K562 (cell line): ENCODE measurements at regions not wholly inside any gene's neighbourhood (a gene's known extent, or its start where the extent isn't known, plus 50 kb on each side); places are given as distances from the start of the nearest gene placed in this dataset.

Experiments used
- C11orf30 ChIP-seq: fragments of 450-650 bp; IDR thresholded peaks from 2 replicates; pipeline ENCODE4 v1.6.1; 2016; ENCODE audit warnings: low read depth, mild to moderate bottlenecking
- GABPB2 ChIP-seq: fragments of 250-450 bp; sonication (Bioruptor Pico); conservative IDR thresholded peaks from 2 replicates; pipeline ENCODE4 v1.5.1; 2021; ENCODE audit warnings: mild to moderate bottlenecking
- HDAC8 ChIP-seq: fragments of 450-650 bp; IDR thresholded peaks from 2 replicates; pipeline ENCODE4 v1.6.1; 2016; ENCODE audit warnings: mild to moderate bottlenecking, missing genetic modification characterization, moderate library complexity, missing compliant biosample characterization
- JUND ChIP-seq, 2 experiments: IDR thresholded peaks; 2 replicates in 1 of 2; 3 replicates in 1 of 2; pipeline ENCODE4 v1.6.1; 2011; ENCODE audit warnings: borderline replicate concordance in 2 of 2, low read depth in 2 of 2, low read length in 2 of 2, improper control_type of control experiment in 1 of 2, missing biosample characterization in 1 of 2, missing genetic modification characterization in 1 of 2, missing genetic modification reagents in 1 of 2
- LARP7 ChIP-seq: fragments of 450-650 bp; IDR thresholded peaks from 2 replicates; pipeline ENCODE4 v1.6.1; 2016
- MLX ChIP-seq, 2 experiments: fragments of 450-650 bp in 1 of 2; sonication (generic) in 1 of 2; formaldehyde crosslinking; conservative IDR thresholded peaks; 2 replicates each; pipeline versions ENCODE4 v1.4.0 to v1.8.1; 2020 to 2022; ENCODE audit warnings: mild to moderate bottlenecking in 1 of 2, missing genetic modification reagents in 1 of 2
- RBBP5 ChIP-seq: fragments of 200-600 bp; sonication (generic); IDR thresholded peaks from 2 replicates; pipeline ENCODE4 v1.6.1; 2012; ENCODE audit warnings: borderline replicate concordance, mild to moderate bottlenecking, low read length, control low read depth, inconsistent platforms; ENCODE audit not compliant: insufficient read depth, poor library complexity, severe bottlenecking
- TOE1 ChIP-seq, 2 experiments: fragments of 450-650 bp in 1 of 2; sonication (generic) in 1 of 2; formaldehyde crosslinking in 1 of 2; IDR thresholded peaks; 2 replicates each; pipeline versions ENCODE4 v1.7.1 to v1.8.0; 2016 to 2022; ENCODE audit warnings: borderline replicate concordance in 2 of 2, mild to moderate bottlenecking in 2 of 2, antibody characterized with exemption in 1 of 2, inconsistent platforms in 1 of 2, low read depth in 1 of 2, missing genetic modification reagents in 1 of 2, moderate library complexity in 1 of 2
- ZNF318 ChIP-seq, 2 experiments: fragments of 450-650 bp; IDR thresholded peaks; 2 replicates each; pipeline ENCODE4 v1.6.1; 2016; ENCODE audit warnings: mild to moderate bottlenecking in 2 of 2, borderline replicate concordance in 1 of 2, low read depth in 1 of 2, moderate library complexity in 1 of 2

GRCh38 chr9:94166236-94166975, 82.1 kb downstream of the PTPDC1 start (continued):
- TF ChIP-seq TOE1 (IDR thresholded peaks at IDR 0.05; ENCODE audit: borderline replicate concordance) (no peak), TOE1 (CRISPR knock-in tag; IDR thresholded peaks at IDR 0.05; ENCODE audit: borderline replicate concordance, low read depth) (no peak), C11orf30 (no peak), GABPB2 (no peak), ZNF318 (IDR thresholded peaks at IDR 0.05; ENCODE audit: borderline replicate concordance in 1 of 2, low read depth in 1 of 2) (no peak), LARP7 (no peak), MLX (CRISPR knock-in tag; conservative IDR thresholded peaks at IDR 0.05) (no peak), RBBP5 (peak; percentile 63), HDAC8 (tag) (0 out of 2 replicates have a peak, but pooled peaks have one; percentile 88), JUND (IDR thresholded peaks at IDR 0.05; ENCODE audit: borderline replicate concordance, low read depth, low read length) (peak; percentile 93), JUND (tag; IDR thresholded peaks at IDR 0.05; ENCODE audit: borderline replicate concordance, low read depth, low read length) (peak; percentile 80; the same call in 1 of the 3 replicates)
